ENCODE measurements at regions not wholly inside any gene's neighbourhood (a gene's known extent, or its start where the extent isn't known, plus 50 kb on each side); places are given as distances from the start of the nearest gene placed in this dataset.
A peak's percentile ranks its signal among the peaks of the same experiment; 100 is the strongest.

- no peak for DNase-seq (ENCODE audit: extremely low read depth in 1 of 11, low read depth in 9 of 11, low spot score in 4 of 11)
These were observed 120.7 kb upstream of the AGAP1 start for GRCh38 chr2:235373171-235373570.

- DNase-seq (ENCODE audit: extremely low read depth in 1 of 11, low read depth in 9 of 11, low spot score in 4 of 11): no peak
These were observed 116.7 kb upstream of the AGAP1 start for GRCh38 chr2:235377176-235377575.

GRCh38 chr2:235378246-235378645 lies 115.6 kb upstream of the AGAP1 start:
- DNase-seq (ENCODE audit: extremely low read depth in 1 of 11, low read depth in 9 of 11, low spot score in 4 of 11): no peak

- no peak for DNase-seq (ENCODE audit: extremely low read depth in 1 of 11, low read depth in 9 of 11, low spot score in 4 of 11)
These were observed 114.9 kb upstream of the AGAP1 start for GRCh38 chr2:235378944-235379343.

GRCh38 chr2:235381261-235381912 lies 112.5 kb upstream of the AGAP1 start:
- DNase-seq (ENCODE audit: extremely low read depth in 1 of 11, low read depth in 9 of 11, low spot score in 4 of 11): no peak

GRCh38 chr2:235382179-235382578 lies 111.7 kb upstream of the AGAP1 start:
- DNase-seq (ENCODE audit: extremely low read depth in 1 of 11, low read depth in 9 of 11, low spot score in 4 of 11): no peak

- no peak for DNase-seq (ENCODE audit: extremely low read depth in 1 of 11, low read depth in 9 of 11, low spot score in 4 of 11)
These were observed 111.2 kb upstream of the AGAP1 start for GRCh38 chr2:235382601-235383000.

GRCh38 chr2:235383272-235383843 lies 110.5 kb upstream of the AGAP1 start:
- DNase-seq (ENCODE audit: extremely low read depth in 1 of 11, low read depth in 9 of 11, low spot score in 4 of 11): no peak

GRCh38 chr2:235384624-235385023 lies 109.2 kb upstream of the AGAP1 start:
- no peak for DNase-seq (ENCODE audit: extremely low read depth in 1 of 11, low read depth in 9 of 11, low spot score in 4 of 11)

- no peak for DNase-seq (ENCODE audit: extremely low read depth in 1 of 11, low read depth in 9 of 11, low spot score in 4 of 11)
These were observed 104.2 kb upstream of the AGAP1 start for GRCh38 chr2:235389626-235390025.

- no peak for DNase-seq (ENCODE audit: extremely low read depth in 1 of 11, low read depth in 9 of 11, low spot score in 4 of 11)
These were observed 103.6 kb upstream of the AGAP1 start for GRCh38 chr2:235390108-235390815.

- no peak for DNase-seq (ENCODE audit: extremely low read depth in 1 of 11, low read depth in 9 of 11, low spot score in 4 of 11)
These were observed 103.0 kb upstream of the AGAP1 start for GRCh38 chr2:235390816-235391194.

GRCh38 chr2:235391921-235392615 lies 101.8 kb upstream of the AGAP1 start:
- DNase-seq (ENCODE audit: extremely low read depth in 1 of 11, low read depth in 9 of 11, low spot score in 4 of 11): no peak

- no peak for DNase-seq (ENCODE audit: extremely low read depth in 1 of 11, low read depth in 9 of 11, low spot score in 4 of 11)
These were observed 99.5 kb upstream of the AGAP1 start for GRCh38 chr2:235394278-235394828.

- peak in 1 of 11 donors; percentile 14 for DNase-seq (ENCODE audit: extremely low read depth in 1 of 11, low read depth in 9 of 11, low spot score in 4 of 11)
These were observed 97.6 kb upstream of the AGAP1 start for GRCh38 chr2:235396071-235396846.

GRCh38 chr2:235398321-235398720 lies 95.5 kb upstream of the AGAP1 start:
- no peak for DNase-seq (ENCODE audit: extremely low read depth in 1 of 11, low read depth in 9 of 11, low spot score in 4 of 11)

GRCh38 chr2:235399895-235400294 lies 93.9 kb upstream of the AGAP1 start:
- DNase-seq (ENCODE audit: extremely low read depth in 1 of 11, low read depth in 9 of 11, low spot score in 4 of 11): no peak

GRCh38 chr2:235402422-235402821 lies 91.4 kb upstream of the AGAP1 start:
- DNase-seq (ENCODE audit: extremely low read depth in 1 of 11, low read depth in 9 of 11, low spot score in 4 of 11): no peak
